Spleen (tissue), 11 donors: ENCODE measurements at regions not wholly inside any gene's neighbourhood (a gene's known extent, or its start where the extent isn't known, plus 50 kb on each side); places are given as distances from the start of the nearest gene placed in this dataset.
"Not testable (repeated sequence)": the region's sequence is repeated elsewhere in the genome, so short reads cannot be mapped to it uniquely, and the experiment has no call there.

ENCODE experiments used
- DNase-seq: peaks from one replicate; pipeline ENCODE4 v3.0.0-alpha.2; 2020
- H3K27ac ChIP-seq, 8 donors: fragments of 200-600 bp; sonication (generic) in 7 of 8; 1 replicate in 4 of 8; 2 replicates in 4 of 8; pipeline versions ENCODE4 v1.5.0 to v1.8.0; 2016 to 2021; ENCODE audit warnings: inconsistent platforms in 4 of 8, mild to moderate bottlenecking in 4 of 8, moderate library complexity in 1 of 8
- H3K27me3 ChIP-seq, 7 donors: fragments of 200-600 bp; sonication (generic) in 6 of 7; replicated peaks in 1 of 7; 1 replicate in 4 of 7; 2 replicates in 3 of 7; pipeline versions ENCODE4 v1.5.0 to v1.8.0; 2016 to 2021; ENCODE audit warnings: inconsistent platforms in 3 of 7, mild to moderate bottlenecking in 1 of 7
- H3K36me3 ChIP-seq, 6 donors: fragments of 200-600 bp; sonication (generic) in 5 of 6; 1 replicate in 4 of 6; 2 replicates in 2 of 6; pipeline versions ENCODE4 v1.5.0 to v1.8.0; 2016 to 2021; ENCODE audit warnings: inconsistent platforms in 2 of 6
- H3K4me1 ChIP-seq, 6 donors: fragments of 200-600 bp; sonication (generic) in 5 of 6; 1 replicate in 3 of 6; 2 replicates in 3 of 6; pipeline versions ENCODE4 v1.5.0 to v1.8.0; 2016 to 2021; ENCODE audit warnings: inconsistent platforms in 3 of 6
- H3K4me3 ChIP-seq, 8 donors: fragments of 200-600 bp; sonication (generic) in 7 of 8; 1 replicate in 4 of 8; 2 replicates in 4 of 8; pipeline versions ENCODE4 v1.5.0 to v1.8.0; 2016 to 2021; ENCODE audit warnings: inconsistent platforms in 4 of 8, mild to moderate bottlenecking in 4 of 8, moderate library complexity in 2 of 8
- H3K9me3 ChIP-seq, 8 donors: fragments of 200-600 bp; sonication (generic) in 7 of 8; 1 replicate in 4 of 8; 2 replicates in 4 of 8; pipeline versions ENCODE4 v1.5.0 to v1.8.0; 2016 to 2021; ENCODE audit warnings: inconsistent platforms in 4 of 8
- CTCF ChIP-seq, 11 experiments: fragments of 200-600 bp in 7 of 11; fragments of 450-650 bp in 4 of 11; sonication (generic) in 4 of 11; IDR thresholded peaks in 8 of 11; conservative IDR thresholded peaks in 3 of 11; 1 replicate in 7 of 11; 2 replicates in 4 of 11; pipeline versions ENCODE4 v1.4.0 to v1.8.0; 2016 to 2021; ENCODE audit warnings: antibody characterized with exemption in 11 of 11, inconsistent platforms in 4 of 11, mild to moderate bottlenecking in 1 of 11
- POLR2AphosphoS5 ChIP-seq, 3 donors: sonication (generic); formaldehyde crosslinking; IDR thresholded peaks; one replicate each; pipeline ENCODE4 v1.5.1; 2017; ENCODE audit warnings: antibody characterized with exemption in 3 of 3
- WGBS, 5 donors: extraction: QIAGEN DNeasy Blood & Tissue Kit in 3 of 5; methylation state at CpG; one replicate each; pipeline versions ENCODE4 v1.1.5 to v1.1.7; 2013 to 2018; 5-methylcytosine and 5-hydroxymethylcytosine counted together
- intact Hi-C: fragments of 100-400 bp; cut with DNase I; formaldehyde crosslinking; loops from one replicate; pipeline ENCODE4 v1.15.0; 2023; ENCODE audit warnings: low total_unique reads
- donor health status: healthy with polysubstance abuse.
- donor health status: DM: no; HTN: no; CAD: no; lungs with moderate emphysema.
- donor health status: DM: no; HTN: no; CAD: no.
- donor health status: Bipolar disorder and iron deficiency.
- donor health status: healthy.
- donor health status: DM: no; HTN: no; CAD: no.
- donor health status: DM: yes; HTN: yes; CAD: no.

- peaks cover 0 to 37% (median 0%) of the 10 kb centered on the region in 7 donors for H3K27me3 ChIP-seq
- H3K9me3 ChIP-seq: peaks cover 0 to 17% (median 13%) of the 10 kb centered on the region in 8 donors
- H3K36me3 ChIP-seq, intact Hi-C loops, H3K27ac ChIP-seq, H3K4me1 ChIP-seq, H3K4me3 ChIP-seq, DNase-seq: not testable (repeated sequence)
- WGBS, 5 donors: 88 to 100% (median 92%) methylated on average over 8 to 17 of the region's 17 CpGs
Observed at GRCh38 chr18:14460364-14460763, 83.0 kb downstream of the POTEC start.

GRCh38 chr18:14459826-14460225, 83.6 kb downstream of the POTEC start:
- 83 to 91% (median 89%) methylated on average over 6 to 23 of the region's 23 CpGs for WGBS, 5 donors
- intact Hi-C loops, H3K27ac ChIP-seq, H3K4me1 ChIP-seq, DNase-seq, H3K36me3 ChIP-seq, H3K4me3 ChIP-seq: not testable (repeated sequence)
- Histone ChIP-seq H3K27me3 (peaks cover 0 to 38% (median 0%) of the 10 kb centered on the region in 7 donors), H3K9me3 (peaks cover 0 to 17% (median 13%) of the 10 kb centered on the region in 8 donors)

- Histone ChIP-seq H3K27me3 (peaks cover 0 to 42% (median 0%) of the 10 kb centered on the region in 7 donors), H3K4me3 (peak overlapping the region in 5 of 8 donors; percentile 17 to 50 (median 35))
- H3K36me3 ChIP-seq, H3K27ac ChIP-seq, H3K9me3 ChIP-seq, H3K4me1 ChIP-seq, intact Hi-C loops: not testable (repeated sequence)
- peak; percentile 76 for DNase-seq
- 13 to 19% (median 15%) methylated on average over 31 to 61 of the region's 62 CpGs; no CpG with 5 or more reads in 1 of the 5 donors for WGBS, 5 donors
- peak in 1 of 3 donors; percentile 22 for TF ChIP-seq POLR2AphosphoS5 (IDR thresholded peaks at IDR 0.05)
- peak in 8 of 11 experiments; percentile 10 to 76 (median 56) for TF ChIP-seq CTCF (IDR thresholded peaks at IDR 0.05 in 8 of 11, conservative IDR thresholded peaks at IDR 0.05 in 3 of 11)
Observed at GRCh38 chr18:14458009-14458945, 85.1 kb downstream of the POTEC start.

GRCh38 chr18:14450637-14451009, 92.8 kb downstream of the POTEC start:
- Histone ChIP-seq H3K4me3 (peak overlapping the region in 5 of 8 donors; percentile 17 to 58 (median 45)), H3K27ac (peak overlapping the region in 3 of 8 donors; percentile 61 to 68 (median 62)), H3K27me3 (peaks cover 0 to 18% (median 0%) of the 10 kb centered on the region in 7 donors)
- WGBS, 5 donors: 0 to 5% (median 2%) methylated on average over 21 to 32 of the region's 46 CpGs
- H3K9me3 ChIP-seq, DNase-seq, H3K4me1 ChIP-seq, intact Hi-C loops, H3K36me3 ChIP-seq: not testable (repeated sequence)
- peak in 1 of 3 donors; percentile 25 for TF ChIP-seq POLR2AphosphoS5 (IDR thresholded peaks at IDR 0.05)

- TF ChIP-seq POLR2AphosphoS5 (IDR thresholded peaks at IDR 0.05): peak in 2 of 3 donors; percentile 19 to 29
- peak in 1 of 11 experiments; percentile 10 for TF ChIP-seq CTCF (IDR thresholded peaks at IDR 0.05 in 8 of 11, conservative IDR thresholded peaks at IDR 0.05 in 3 of 11)
- Histone ChIP-seq H3K27ac (peak overlapping the region in 3 of 8 donors; percentile 61 to 68 (median 62)), H3K4me3 (peak overlapping the region in 6 of 8 donors; percentile 14 to 58 (median 40)), H3K27me3 (peaks cover 0 to 14% (median 0%) of the 10 kb centered on the region in 7 donors)
- H3K4me1 ChIP-seq, DNase-seq, intact Hi-C loops, H3K9me3 ChIP-seq, H3K36me3 ChIP-seq: not testable (repeated sequence)
- WGBS, 5 donors: 12 to 76% (median 15%) methylated on average over 5 to 59 of the region's 60 CpGs; no CpG with 5 or more reads in 1 of the 5 donors
Observed at GRCh38 chr18:14449995-14450636, 93.3 kb downstream of the POTEC start.

GRCh38 chr18:14449062-14449461, 94.3 kb downstream of the POTEC start:
- H3K4me3 ChIP-seq, H3K4me1 ChIP-seq, intact Hi-C loops, H3K9me3 ChIP-seq, H3K27ac ChIP-seq, DNase-seq, H3K36me3 ChIP-seq: not testable (repeated sequence)
- 50 to 98% (median 87%) methylated on average over 1 to 12 of the region's 12 CpGs for WGBS, 5 donors
- H3K27me3 ChIP-seq: peaks cover 0 to 14% (median 0%) of the 10 kb centered on the region in 7 donors

GRCh38 chr18:14447715-14448114, 95.7 kb downstream of the POTEC start:
- H3K4me3 ChIP-seq, H3K9me3 ChIP-seq, DNase-seq, intact Hi-C loops, H3K4me1 ChIP-seq, H3K36me3 ChIP-seq, H3K27ac ChIP-seq: not testable (repeated sequence)
- WGBS, 5 donors: 81 to 87% (median 83%) methylated on average over 4 of the region's 4 CpGs
- peaks cover 0 to 10% (median 0%) of the 10 kb centered on the region in 7 donors for H3K27me3 ChIP-seq

- 43 to 62% (median 52%) methylated on average over 2 to 4 of the region's 4 CpGs for WGBS, 5 donors
- H3K4me1 ChIP-seq, H3K36me3 ChIP-seq, H3K9me3 ChIP-seq, DNase-seq, intact Hi-C loops, H3K27ac ChIP-seq, H3K4me3 ChIP-seq: not testable (repeated sequence)
- peaks cover 0 to 15% (median 0%) of the 10 kb centered on the region in 7 donors for H3K27me3 ChIP-seq
Observed at GRCh38 chr18:14435460-14435859, 107.9 kb downstream of the POTEC start.
